Myocyte (in vitro differentiated cells): ENCODE measurements at regions not wholly inside any gene's neighbourhood (a gene's known extent, or its start where the extent isn't known, plus 50 kb on each side); places are given as distances from the start of the nearest gene placed in this dataset.
"Not testable (repeated sequence)": the region's sequence is repeated elsewhere in the genome, so short reads cannot be mapped to it uniquely, and the experiment has no call there.

Experiments used
- DNase-seq: peaks from one replicate; pipeline ENCODE4 v3.0.0-alpha.2; 2012; ENCODE audit warnings: low read depth

DNA sequence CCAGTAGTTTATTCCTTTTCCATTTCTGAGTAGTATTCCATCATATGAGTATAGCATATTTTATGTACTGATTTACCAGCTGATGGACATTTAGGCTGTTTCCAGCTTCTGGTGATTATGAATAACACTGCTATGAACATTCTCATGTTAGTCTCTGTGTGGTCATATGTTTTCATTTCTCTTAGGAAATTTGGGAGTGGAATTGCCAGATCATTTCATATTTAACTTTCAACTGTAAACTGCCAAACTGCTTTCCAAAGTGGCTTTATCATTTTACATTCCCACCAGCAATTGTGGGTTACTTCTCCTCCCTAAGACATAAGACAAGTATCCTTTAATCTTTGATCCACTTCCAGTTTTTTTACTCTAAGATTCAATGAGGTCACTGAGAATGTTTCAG lies 85.7 kb upstream of the RALGPS2 start:
- no peak for DNase-seq

DNA sequence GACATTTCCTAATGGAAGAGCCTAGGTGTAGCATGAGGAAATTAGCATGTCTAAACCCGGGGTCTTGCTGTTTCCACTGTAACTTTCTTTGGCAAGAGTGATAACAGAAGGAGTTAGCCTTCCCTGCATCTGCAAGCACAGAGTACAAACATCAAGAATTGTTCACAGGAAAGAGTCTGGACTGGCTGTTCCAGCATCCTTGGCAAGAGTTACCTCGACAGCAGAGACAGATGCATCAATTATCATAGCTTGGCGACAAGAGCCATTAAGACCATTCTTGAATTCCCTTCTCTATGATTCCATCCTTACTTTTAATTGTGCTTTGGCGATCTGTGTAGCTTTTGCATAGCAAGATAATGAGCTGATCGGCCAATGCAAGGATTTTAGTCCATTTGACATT lies 82.8 kb upstream of the RALGPS2 start:
- no peak for DNase-seq

DNA sequence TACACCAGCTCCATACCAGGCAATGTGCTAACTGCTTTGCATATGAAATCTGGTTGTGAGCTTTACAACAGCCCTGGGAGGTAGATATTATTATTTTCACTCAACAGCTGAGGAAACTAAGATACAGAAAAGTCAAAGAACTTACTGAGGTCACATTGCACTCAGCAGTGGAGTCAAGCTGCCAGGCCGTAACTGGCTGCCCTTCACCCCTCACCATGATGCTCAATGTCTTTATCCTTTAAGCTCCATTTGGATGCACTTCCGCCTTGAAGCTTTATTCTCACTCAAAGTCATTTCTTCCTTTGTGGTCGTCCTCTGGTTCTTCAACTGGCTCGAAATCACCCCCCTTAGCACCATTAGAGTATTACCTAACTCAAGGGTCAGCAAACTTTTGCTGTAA lies 81.7 kb upstream of the RALGPS2 start:
- DNase-seq, result no peak

DNA sequence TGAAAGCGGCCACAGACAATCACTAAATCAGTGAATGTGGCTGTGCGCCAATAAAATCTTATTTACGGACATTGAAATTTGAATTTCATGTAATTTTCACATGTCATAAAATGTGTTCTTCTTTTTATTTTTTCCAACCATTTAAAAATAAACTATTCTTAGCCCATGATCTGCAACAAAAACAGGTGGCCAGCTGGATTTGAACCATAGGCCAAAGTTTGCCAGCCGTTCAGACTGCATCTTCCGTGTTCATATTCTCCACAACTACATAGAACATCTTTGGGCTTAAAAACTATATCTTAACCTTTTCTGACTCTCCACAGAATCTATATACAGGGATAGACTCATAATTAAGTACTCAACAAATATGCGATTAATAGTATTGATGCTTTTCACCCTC lies 81.2 kb upstream of the RALGPS2 start:
- DNase-seq, result peak; percentile 54

DNA sequence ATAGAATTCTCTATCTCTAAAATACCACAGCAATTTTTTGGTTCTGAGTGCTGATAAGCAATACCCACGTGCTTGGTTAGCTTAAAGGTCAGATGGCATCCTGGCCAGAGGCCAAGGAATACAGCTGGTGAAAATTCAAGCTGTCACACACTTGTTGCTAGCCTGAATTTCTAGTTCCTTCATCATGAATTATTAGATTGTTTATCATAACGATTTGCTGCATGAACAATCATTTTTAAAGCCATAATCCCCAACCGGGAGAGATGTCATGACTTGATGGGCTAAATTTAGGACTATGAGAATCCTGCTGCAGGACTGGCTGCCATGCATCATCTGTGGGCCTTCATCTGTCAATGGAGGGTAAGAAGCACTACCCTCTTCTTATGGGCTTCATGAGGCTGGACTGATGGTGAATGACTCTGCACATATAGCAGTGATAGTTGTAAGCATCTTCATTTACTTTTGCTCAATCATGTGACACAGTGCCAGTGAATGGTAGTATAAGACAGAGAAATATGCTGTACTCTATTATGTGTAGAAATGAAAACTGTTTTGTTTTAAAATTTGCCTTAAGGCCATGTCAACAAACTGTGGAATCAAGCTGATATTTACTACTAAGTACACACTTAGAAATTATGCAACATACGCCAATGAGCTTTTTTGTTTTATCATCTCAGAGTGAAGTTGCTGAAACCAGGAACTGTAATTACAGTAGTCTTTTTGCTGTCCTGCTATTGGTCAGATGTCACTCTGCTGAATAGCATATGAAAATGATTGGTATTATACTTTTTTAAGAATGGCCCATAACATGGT lies 80.5 kb upstream of the RALGPS2 start:
- DNase-seq, result peak; percentile 89

DNA sequence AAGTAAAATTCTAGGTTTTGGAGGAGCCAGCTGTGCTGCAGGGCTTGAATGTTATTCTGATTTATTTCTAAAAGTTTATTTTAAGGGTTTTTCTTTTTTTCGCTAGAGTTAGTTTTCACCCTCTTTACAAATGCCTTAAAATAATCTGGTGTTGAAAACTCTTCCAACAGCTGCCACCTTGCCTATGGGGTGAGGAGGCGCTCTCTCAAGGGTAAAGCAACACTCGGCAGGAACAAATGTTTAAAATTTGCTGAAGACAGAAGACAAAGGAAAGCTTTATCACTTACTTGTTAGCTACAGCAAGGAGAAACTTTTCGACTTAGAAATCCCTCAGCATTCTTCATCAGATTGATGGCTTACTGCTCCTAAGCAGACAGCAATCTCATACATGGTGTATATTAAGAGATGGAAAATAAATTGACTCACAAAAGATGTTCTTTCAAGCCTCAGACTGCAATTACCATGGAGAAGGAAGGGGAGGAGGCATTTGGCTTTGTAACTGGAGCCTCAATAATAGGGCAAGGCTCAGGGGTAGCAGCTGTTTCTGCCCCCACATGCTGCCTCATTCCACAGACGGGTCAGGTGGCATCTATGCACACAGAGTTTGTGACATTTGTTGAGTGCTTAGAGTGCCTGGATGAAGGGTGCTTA lies 79.8 kb upstream of the RALGPS2 start:
- DNase-seq, result peak; percentile 97

DNA sequence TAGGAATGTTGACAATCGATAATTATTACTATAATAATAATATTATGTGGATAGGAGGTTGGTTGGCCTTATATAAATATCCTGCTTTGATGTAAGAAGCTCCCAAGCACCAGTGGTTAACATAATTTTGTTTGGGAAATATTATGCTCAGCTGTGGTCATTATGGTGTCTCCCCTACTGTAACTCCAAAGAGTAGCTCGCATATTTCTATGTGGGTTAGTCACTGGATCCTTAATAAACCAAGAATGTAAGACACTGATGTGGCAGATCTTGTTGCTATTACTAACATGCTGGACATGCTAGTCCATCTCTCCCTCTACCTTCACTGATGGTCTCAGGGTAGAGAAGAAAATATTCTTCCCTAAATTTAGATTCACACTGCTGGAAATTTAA lies 79.2 kb upstream of the RALGPS2 start:
- peak; percentile 91 for DNase-seq

DNA sequence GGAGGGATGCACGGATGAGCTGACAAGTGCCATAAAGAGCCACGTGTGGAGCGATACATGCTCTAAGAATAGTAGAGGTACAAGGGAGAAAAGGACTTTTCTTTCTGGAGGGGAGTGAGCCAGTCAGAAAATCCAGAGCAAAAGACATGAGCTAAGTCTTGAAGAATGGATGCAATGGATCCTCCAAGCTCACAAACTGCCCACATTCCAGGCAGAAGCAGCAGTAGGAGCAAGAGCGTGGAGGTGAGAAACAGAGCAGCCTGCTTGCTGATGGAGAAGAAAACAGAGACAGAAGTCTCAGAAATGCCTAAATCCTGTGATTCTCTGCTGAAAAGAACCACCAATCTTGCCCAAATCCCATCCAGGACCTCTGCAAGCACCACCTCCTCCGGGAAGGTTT lies 78.2 kb upstream of the RALGPS2 start:
- DNase-seq, result no peak

DNA sequence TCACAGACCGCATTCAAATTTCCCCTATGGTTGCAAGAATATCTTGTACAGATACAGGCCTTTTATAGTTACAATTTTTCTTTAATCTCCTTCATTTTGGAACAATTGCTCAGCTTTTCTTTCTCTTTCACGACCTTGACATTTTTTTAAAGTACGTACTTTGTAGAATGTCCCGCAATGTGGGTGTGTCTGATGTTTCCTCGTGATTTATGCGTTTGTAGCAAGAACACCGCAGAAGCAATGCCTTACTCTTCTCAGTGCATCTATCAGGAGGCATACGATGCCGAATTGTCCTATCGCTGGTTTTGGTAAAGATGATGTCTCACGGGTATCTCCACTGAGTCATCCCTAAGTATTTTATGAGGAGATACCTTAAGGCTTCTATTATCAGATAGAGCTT lies 76.9 kb upstream of the RALGPS2 start:
- DNase-seq, result no peak

DNA sequence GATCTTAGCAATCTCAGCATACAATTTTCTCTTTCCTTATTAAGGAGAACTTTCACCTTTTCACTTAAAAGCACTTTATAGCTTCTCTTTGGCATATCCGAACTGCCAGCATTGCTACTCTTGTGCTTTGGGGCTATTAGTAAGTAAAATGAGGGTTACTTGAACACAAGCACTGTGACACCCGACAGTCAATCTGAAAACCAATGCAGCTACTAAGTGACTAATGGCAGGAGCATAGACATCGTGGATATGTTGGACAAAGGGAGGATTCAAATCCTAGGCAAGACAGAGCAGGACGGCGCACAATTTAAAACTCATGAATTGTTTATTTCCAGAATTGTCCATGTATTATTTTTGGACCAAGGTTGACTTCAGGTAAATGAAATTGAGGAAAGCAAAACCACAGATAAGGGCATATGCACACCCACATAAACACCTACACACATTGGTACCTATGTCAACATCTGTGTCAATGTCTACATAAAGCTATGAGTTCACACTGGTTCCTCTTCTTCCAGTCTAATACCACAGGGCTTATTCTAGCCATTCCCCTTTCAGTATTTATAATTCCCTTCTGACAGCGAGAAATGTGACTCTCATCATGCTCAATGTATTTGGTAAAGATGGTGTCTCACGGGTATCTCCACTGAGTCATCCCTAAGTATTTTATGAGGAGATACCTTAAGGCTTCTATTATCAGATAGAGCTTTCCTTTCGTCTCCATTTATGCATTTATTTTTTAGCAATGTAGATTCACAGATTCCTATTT lies 75.3 kb upstream of the RALGPS2 start:
- no peak for DNase-seq

DNA sequence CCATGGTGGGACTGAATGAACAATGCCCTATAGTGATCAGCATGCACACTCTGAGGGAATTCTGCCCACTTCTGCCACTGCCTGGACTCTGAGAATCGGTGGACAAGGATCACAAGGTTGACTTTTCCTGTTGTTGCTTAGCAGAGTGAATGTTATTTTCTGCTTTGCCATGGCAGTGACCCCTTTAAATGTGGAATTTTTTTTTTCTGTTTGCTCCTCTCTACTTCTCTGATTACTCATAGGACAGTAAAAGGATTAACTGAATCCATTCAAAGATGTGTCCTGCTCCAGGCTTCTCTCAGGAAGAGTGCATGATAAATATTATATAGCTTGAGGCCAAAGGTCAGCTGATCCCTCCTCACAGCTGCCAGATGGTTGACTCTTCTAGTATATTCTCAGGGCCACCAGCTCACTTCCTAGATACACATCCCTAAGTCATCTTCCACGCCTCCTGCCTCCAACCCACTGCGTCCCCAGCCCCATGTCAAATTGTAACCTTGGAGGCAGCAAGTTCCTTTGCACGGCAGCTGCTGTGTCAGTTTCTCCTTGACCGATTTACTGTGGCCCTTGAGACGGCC lies 74.0 kb upstream of the RALGPS2 start:
- DNase-seq, result no peak

DNA sequence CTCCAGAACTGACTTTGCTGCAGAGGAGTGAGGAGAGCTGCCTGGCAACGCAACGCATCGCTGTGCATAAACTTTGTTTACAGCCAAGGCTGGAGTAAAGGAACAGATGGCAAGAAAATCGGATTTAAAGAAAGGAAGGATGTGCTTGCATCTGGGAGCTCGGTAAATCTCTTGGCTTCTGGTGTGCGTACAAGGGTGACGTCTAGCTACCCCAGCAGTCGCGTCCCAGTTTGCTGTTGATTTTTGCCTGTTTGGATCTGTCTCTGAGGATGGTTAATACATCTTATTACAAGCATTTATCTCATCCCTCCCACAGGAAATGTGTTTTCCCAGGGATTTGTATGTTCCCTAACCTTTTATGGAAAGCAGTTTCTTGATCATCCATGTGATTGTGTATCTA lies 73.3 kb upstream of the RALGPS2 start:
- DNase-seq, result no peak

DNA sequence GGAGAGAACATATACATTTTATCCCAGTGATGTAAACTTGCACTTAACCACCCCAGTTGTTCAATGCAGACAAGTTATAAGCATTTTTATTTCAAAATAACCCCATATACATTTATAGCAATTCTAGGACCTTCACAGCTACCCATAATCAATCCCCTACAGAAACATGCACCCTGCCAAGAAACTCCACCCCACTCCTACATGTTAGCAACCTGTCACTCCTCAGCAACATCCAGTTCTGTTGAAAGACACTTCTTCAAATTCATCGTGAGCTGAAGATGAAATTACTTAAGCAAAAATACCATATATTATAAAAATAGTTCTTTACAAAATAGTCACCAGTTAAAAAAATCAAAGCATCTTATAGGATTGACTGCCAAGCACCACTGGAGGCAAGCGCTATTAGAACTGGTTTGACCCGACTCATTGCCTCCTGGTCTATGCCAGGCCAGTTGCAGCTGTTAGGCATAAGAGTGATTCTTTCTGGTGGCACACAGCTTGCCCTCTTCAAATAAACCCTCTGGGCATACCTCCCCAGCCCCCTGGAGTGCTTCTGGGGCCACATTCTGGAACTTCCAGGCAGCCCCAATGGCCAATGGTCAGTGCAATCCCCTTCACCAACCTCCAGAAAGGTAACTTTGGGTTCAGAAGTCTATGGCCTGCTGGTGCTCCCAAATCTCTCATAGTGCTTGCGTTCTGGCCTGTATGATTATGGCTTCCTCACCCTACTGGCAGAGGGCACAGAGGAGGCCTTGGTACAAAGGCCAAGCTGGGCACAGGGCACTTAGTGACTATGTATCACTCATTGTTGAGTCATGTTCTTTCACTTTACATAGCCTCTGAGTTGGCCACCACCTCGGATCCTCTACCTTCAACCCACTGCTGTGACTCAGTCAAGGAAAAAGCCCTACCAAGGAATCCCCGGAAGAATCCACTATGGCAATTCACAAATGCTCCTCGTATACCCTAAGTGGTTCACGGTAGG lies 72.2 kb upstream of the RALGPS2 start:
- DNase-seq, result peak; percentile 46

DNA sequence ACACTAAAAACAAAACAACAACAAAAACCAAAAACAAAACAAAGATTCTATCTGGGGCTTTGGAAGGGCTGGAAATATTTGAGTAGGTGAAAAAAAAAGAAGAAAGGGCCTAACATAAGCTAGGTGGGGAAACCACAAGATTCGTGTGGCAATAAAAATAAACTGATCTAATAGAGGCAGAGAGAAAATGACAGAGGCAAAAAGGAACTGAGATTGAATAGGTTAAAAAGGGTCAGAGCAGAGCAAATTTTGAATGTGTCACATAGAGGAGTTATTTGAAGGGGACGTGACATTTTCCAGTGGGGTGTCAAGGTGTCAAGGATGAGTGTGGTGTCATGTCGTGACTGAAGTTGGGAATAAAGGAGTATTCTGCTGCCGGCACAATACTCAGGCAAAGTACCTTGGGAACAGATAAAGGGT lies 65.2 kb upstream of the RALGPS2 start:
- DNase-seq, result no peak

DNA sequence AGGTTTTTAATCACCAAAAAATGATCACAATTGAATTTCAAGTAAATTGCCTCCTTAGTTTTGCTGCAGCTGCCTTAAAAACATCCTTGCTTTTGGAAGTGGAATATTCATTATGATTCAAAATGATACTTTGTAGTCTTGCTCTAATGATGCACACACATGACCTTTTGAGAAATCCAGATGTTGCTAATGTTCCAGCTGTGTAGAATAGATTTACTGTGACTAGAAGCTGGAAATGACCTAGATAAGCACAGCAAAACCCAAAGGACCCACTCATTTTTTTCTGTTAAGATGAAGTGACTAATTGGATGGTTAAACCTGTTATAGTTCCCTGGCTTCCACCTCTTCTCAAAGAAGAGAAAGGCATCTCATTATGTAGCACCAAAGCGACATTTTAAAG lies 64.6 kb upstream of the RALGPS2 start:
- no peak for DNase-seq

DNA sequence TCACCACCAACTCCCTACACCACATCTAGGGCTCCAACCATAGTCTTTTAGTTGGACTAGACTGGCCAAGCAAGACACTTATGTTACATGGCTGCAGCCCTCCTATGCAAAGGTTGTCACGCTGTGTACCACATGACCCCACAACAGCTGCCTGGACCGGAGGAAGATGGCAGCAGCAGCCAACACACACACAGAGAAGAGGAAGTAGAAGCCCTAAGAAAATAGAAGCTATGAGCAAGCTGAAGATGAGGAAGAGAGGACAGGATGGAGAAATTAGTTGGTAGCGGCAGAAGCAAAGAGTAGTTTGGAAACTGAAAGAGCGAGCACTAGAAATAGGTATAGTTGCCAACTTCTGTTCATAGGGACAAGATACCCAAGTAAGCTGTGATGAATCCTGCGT lies 60.8 kb upstream of the RALGPS2 start:
- no peak for DNase-seq

DNA sequence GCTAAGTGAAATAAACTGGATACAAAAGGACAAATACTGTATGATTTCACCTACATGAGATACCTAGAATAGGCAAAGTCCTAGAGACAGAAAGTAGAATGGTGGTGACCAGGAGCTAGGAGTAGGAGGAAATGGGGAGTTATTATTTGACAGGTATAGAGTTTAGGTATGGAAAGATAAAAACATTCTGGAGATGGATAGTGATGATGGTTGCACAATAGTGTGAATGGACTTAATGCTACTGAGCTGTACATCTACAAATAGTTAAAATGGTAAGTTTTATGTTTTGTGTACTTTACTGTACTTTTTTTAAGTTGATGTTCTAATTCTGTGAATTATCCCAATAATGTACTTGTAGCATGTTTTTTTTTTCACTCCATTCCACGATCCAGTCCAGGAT lies 59.5 kb upstream of the RALGPS2 start:
- DNase-seq, result no peak

DNA sequence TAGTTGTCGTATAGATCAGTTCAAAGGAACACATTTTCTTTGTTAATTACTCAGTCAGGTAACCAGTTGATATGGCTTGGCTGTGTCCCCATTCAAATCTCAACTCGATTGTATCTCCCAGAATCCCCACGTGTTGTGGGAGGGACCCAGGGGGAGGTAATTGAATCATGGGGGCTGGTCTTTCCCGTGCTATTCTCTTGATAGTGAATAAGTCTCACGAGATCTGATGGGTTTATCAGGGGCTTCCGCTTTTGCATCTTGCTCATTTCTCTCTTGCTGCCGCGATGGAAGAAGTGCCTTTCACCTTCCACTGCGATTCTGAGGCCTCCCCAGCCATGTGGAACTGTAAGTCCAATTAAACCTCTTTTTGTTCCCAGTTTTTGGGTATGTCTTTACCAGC lies 58.2 kb upstream of the RALGPS2 start:
- DNase-seq, result not testable (repeated sequence)

DNA sequence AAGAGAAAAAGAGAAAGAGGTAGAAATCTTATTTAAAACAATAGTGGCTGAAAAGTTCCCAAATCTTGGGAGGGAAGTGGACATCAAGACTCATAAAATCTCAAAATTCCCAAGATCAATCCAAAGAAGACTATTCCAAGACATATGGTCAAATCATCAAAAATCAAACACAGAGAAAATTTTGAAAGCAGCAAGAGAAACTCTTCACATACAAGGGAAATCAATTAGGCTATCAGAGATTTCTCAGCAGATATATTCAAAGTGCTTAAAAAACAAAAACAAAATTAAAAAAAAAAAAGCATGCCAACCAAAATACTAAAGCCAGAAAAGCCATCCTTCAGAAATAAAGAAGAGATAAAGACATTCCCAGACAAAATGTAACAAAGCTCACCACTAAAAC lies 52.6 kb upstream of the RALGPS2 start:
- DNase-seq, result no peak

DNA sequence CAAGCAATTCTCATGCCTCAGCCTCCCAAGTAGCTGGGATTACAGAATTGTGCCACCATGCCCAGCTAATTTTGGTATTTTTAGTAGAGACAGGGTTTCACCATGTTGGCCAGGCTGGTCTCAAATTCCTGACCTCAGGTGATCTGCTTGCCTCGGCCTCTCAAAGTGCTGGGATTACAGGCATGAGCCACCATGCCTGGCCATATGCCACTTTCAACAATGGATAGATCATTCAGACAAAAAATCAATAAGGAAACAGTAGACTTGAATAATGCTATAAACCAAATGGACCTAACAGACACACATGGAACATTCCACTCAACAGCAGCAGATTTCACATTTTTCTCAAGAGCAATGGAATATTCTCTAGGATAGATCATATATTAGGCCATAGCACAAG lies 50.5 kb upstream of the RALGPS2 start:
- not testable (repeated sequence) for DNase-seq
